DND-41 (cell line): ENCODE measurements at regions not wholly inside any gene's neighbourhood (a gene's known extent, or its start where the extent isn't known, plus 50 kb on each side); places are given as distances from the start of the nearest gene placed in this dataset.

ENCODE experiments used
- EZH2 ChIP-seq: IDR thresholded peaks from 3 replicates; pipeline ENCODE4 v1.6.1; 2012; ENCODE audit warnings: borderline replicate concordance, low read depth, mild to moderate bottlenecking, moderate library complexity, low read length, inconsistent platforms; ENCODE audit not compliant: severe bottlenecking
- TF ChIP-seq, protein P1 (sequence below): IDR thresholded peaks from 2 replicates; pipeline ENCODE4 v1.5.1; 2012; ENCODE audit warnings: borderline replicate concordance, low read length, moderate library complexity, mild to moderate bottlenecking; ENCODE audit not compliant: poor library complexity, severe bottlenecking; ENCODE audit errors: extremely low read depth

DNA sequence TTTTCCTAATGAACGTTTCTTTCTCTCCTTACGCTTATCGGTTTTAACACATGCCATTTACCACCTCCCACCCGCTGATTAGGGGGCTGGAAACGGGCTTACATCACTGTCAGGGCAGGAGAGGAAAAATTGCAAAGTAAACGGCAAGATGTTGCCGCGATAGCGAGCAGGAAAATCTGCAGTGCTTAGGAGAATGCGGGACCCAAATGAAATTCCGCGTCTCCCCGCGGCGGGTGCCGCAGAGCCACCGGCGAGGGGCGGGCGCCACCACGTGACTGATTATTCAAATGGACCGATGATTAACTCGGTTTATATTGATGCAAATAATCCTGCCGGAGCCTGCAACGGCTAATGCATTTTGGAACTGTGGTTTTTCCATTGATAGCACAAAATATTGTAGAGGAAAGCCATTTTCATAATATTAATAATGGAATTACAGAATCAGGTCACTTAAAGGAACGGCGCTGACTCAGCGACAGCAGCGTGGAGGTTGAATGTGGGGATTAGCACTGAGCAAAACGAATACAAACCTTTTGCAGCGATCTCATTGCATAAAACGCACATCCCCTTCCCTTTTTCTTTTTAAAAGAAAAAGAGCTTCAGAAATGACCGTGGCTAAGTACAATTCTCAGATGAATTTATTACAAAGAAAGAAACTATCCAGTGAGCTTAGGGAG, 224.2 kb downstream of the STIM2 start:
- TF ChIP-seq EZH2 = no peak
- TF ChIP-seq, protein P1, sequence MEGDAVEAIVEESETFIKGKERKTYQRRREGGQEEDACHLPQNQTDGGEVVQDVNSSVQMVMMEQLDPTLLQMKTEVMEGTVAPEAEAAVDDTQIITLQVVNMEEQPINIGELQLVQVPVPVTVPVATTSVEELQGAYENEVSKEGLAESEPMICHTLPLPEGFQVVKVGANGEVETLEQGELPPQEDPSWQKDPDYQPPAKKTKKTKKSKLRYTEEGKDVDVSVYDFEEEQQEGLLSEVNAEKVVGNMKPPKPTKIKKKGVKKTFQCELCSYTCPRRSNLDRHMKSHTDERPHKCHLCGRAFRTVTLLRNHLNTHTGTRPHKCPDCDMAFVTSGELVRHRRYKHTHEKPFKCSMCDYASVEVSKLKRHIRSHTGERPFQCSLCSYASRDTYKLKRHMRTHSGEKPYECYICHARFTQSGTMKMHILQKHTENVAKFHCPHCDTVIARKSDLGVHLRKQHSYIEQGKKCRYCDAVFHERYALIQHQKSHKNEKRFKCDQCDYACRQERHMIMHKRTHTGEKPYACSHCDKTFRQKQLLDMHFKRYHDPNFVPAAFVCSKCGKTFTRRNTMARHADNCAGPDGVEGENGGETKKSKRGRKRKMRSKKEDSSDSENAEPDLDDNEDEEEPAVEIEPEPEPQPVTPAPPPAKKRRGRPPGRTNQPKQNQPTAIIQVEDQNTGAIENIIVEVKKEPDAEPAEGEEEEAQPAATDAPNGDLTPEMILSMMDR = no peak
